ENCODE measurements at regions not wholly inside any gene's neighbourhood (a gene's known extent, or its start where the extent isn't known, plus 50 kb on each side); places are given as distances from the start of the nearest gene placed in this dataset.

DNA sequence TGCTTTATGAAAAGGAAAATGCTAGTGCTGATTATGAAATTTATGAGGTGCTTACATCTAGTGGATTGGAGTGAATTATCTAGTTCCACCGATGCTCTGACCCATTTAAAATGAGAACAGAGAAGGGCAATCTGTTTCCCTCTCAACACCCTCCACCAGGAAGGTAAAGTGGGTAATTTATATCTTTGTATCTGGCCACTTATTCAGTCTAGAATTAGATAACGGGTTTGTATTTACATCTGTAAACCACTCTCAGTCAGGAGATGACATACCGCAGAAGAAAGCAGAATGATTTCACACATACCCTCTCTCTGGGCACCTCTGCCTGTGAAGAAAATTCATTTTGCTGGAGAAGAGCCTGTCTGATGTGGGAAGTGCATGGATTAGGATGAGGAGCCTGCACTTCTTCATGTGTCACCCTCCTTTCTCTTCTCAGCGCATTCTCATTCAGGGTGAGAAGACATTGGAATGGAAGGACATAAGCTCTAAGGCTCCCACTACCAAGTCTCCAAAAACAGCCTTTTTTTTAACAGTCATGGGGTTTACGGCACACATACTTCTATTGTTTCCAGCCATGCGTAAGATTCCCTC, 646.7 kb upstream of the SALL1 start:
- H3K4me1 ChIP-seq = no peaks in the 10 kb centered on the region
- no peak for DNase-seq (ENCODE audit: low spot score)
- H3K27ac ChIP-seq = no peak overlapping the region
- H3K27me3 ChIP-seq = no peaks in the 10 kb centered on the region
- H3K9me3 ChIP-seq = no peaks in the 10 kb centered on the region
- no peak for TF ChIP-seq CTCF (IDR thresholded peaks at IDR 0.05)
- H3K36me3 ChIP-seq = no peaks in the 10 kb centered on the region
- no peak overlapping the region for H3K4me3 ChIP-seq

DNA sequence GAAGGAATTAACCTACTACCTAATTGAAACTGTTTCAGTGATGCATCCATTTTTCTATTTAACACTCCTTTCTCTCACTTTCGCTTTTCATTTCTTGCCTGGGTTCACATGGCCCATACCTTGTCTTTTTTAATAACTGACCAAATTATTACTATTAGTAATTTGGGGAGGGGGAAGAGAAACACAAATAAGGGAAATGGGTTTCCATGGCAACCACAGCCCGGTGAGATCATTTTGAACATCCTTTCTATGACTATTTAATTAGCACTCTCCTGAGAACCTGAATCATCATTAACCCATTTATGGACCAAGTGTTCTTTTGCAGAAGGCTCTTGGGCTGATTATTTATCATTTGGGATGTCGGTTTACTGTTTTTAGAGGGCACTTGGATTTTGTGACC, 628.2 kb upstream of the SALL1 start:
- Histone ChIP-seq H3K27ac (no peak overlapping the region), H3K9me3 (peaks cover 0 to 10% of the 10 kb centered on the region in 2 donors), H3K4me1 (no peaks in the 10 kb centered on the region), H3K36me3 (no peaks in the 10 kb centered on the region), H3K4me3 (no peak overlapping the region), H3K27me3 (no peaks in the 10 kb centered on the region)
- TF ChIP-seq CTCF (IDR thresholded peaks at IDR 0.05) = no peak
- DNase-seq (ENCODE audit: low spot score) = no peak

DNA sequence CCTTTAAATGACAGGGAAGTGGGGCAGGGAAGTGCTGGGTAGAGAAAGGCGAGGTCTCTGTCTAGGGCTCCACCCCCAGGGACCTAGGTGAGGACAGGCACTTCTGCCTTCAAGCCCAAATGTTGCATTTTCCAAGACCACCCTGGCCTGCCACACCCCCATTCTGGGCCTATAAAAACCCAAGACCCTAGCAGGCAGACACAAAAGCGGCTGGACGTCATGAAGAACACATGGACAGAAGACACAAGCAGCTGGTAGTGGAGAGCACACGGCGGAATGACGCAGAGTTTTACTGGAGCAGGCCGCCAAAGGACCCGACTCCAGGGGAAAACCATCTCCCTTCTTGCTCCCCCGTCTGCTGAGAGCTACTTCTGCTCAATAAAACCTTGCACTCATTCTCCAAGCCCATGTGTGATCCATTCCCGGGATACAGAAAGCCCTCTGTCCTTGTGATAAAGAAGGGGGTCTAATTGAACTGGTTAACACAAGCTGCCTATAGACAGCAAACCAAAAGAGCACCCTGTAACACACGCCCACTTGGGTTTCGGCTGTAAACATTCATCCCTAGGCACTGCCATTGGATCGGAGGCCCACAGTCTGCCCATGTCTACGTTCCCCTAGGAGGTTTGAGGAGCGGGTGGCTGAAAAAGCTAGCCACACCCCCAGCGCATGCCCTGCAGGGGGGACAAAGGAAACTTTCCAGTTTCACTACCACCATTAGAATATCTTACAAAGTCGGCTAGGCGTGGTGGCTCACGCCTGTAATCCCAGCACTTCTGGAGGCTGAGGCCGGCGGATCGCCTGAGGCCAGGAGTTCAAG, 622.2 kb upstream of the SALL1 start:
- TF ChIP-seq CTCF (IDR thresholded peaks at IDR 0.05) = no peak
- Histone ChIP-seq H3K27ac (no peak overlapping the region), H3K36me3 (no peaks in the 10 kb centered on the region), H3K4me3 (no peak overlapping the region), H3K9me3 (no peaks in the 10 kb centered on the region), H3K4me1 (no peaks in the 10 kb centered on the region), H3K27me3 (no peaks in the 10 kb centered on the region)
- no peak for DNase-seq (ENCODE audit: low spot score)

GRCh38 chr16:51766739-51767138, 615.7 kb upstream of the SALL1 start:
- Histone ChIP-seq H3K36me3 (no peaks in the 10 kb centered on the region), H3K27ac (no peak overlapping the region), H3K4me1 (peaks cover 0 to 4% of the 10 kb centered on the region in 2 donors), H3K27me3 (no peaks in the 10 kb centered on the region), H3K9me3 (no peaks in the 10 kb centered on the region), H3K4me3 (no peak overlapping the region)
- DNase-seq (ENCODE audit: low spot score) = no peak
- no peak for TF ChIP-seq CTCF (IDR thresholded peaks at IDR 0.05)

DNA sequence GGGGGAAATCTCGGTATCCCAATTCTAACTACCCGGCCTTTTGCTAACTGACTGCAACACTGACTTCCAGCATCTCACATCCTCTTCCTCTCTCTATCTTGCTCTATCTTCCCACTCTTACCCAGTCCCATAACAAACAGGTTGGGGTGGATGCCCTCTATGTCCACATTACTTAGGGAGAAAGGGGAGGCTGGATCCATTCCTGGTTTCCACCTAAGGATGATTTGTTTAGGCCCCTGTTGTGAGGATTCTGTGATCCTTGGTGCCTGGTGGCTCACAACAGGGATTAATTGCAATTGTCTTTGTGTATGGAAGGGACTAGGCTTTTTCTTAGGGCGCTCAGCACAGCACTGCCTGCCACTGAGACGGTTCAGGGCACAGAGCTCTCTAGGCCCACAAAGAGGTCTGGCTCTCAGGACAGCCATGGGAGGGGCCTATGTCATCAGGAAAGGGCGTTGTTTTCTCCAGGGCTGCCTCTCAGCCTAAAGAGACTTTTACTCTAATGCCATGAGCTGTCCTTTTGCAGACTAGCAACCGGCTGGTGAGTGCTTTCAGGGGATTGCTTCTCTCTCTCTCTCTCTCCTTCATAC, 612.1 kb upstream of the SALL1 start:
- Histone ChIP-seq H3K27me3 (no peaks in the 10 kb centered on the region), H3K9me3 (no peaks in the 10 kb centered on the region), H3K4me1 (peaks cover 0 to 4% of the 10 kb centered on the region in 2 donors), H3K36me3 (no peaks in the 10 kb centered on the region), H3K4me3 (no peak overlapping the region), H3K27ac (no peak overlapping the region)
- DNase-seq (ENCODE audit: low spot score) = no peak
- no peak for TF ChIP-seq CTCF (IDR thresholded peaks at IDR 0.05)
